ENCODE measurements at regions not wholly inside any gene's neighbourhood (a gene's known extent, or its start where the extent isn't known, plus 50 kb on each side); places are given as distances from the start of the nearest gene placed in this dataset.

GRCh38 chr2:123468071-123468470 is 557.0 kb upstream of the CNTNAP5 start:
- no peak for TF ChIP-seq NRF1 (conservative IDR thresholded peaks at IDR 0.05; ENCODE audit: low read depth, low read length)
- no peak for TF ChIP-seq POLR2A (IDR thresholded peaks at IDR 0.05; ENCODE audit: low read depth, low read length)
- TF ChIP-seq POLR2AphosphoS5 (IDR thresholded peaks at IDR 0.05; ENCODE audit: low read length) = no peak
- no peak for TF ChIP-seq HDAC6 (IDR thresholded peaks at IDR 0.05; ENCODE audit: unreplicated experiment)
- TF ChIP-seq ZZZ3 (IDR thresholded peaks at IDR 0.05; ENCODE audit: control insufficient read depth, insufficient read length, low read depth) = no peak
- no peak for TF ChIP-seq RAD21 (IDR thresholded peaks at IDR 0.05; ENCODE audit: insufficient read depth, low read depth, low read length)
- no peak; a peak in 1 of 6 replicates for TF ChIP-seq CTCF (IDR thresholded peaks at IDR 0.05 in 2 of 3, conservative IDR thresholded peaks at IDR 0.05 in 1 of 3; ENCODE audit: control insufficient read depth in 2 of 3, extremely low read depth in 1 of 3, insufficient read depth in 1 of 3, low read depth in 3 of 3, low read length in 3 of 3)
